ENCODE measurements at regions not wholly inside any gene's neighbourhood (a gene's known extent, or its start where the extent isn't known, plus 50 kb on each side); places are given as distances from the start of the nearest gene placed in this dataset.

GRCh38 chr4:162229670-162230069 is 65.9 kb upstream of the FSTL5 start:
- TF ChIP-seq SUZ12 (IDR thresholded peaks at IDR 0.05) = no peak
- no peak for TF ChIP-seq FOXM1 (IDR thresholded peaks at IDR 0.05; ENCODE audit: borderline replicate concordance)
